Endothelial cell of umbilical vein (primary cell): ENCODE measurements at regions not wholly inside any gene's neighbourhood (a gene's known extent, or its start where the extent isn't known, plus 50 kb on each side); places are given as distances from the start of the nearest gene placed in this dataset.

ENCODE experiments used
- BruUV-seq: library from RNA; stranded (reverse); fragments of 400-500 nt; replicated peaks from 2 replicates; lab custom pipeline; 2021; lab: Mats Ljungman, UMichigan
- CTCF ChIA-PET: fragments of 300-600, 350-600 bp; sonication (Branson Sonifier 250); formaldehyde crosslinking; loops from one replicate; lab custom pipeline; 2021; ENCODE audit warnings: antibody characterized with exemption, inconsistent platforms; lab: Charles Lee
- POLR2A ChIA-PET: fragments of 300-600, 350-600 bp; sonication (Branson Sonifier 250); formaldehyde crosslinking; loops from one replicate; lab custom pipeline; 2021; ENCODE audit warnings: antibody characterized with exemption, inconsistent platforms; lab: Charles Lee
- DNase-seq: peaks from one replicate; pipeline ENCODE4 v3.0.0-alpha.2; 2011; ENCODE audit warnings: low read depth, low spot score
- FAIRE-seq: peaks from 2 replicates; lab custom pipeline; 2011; peaks lifted over from hg19 to GRCh38; lab: Jason Lieb, UNC
- H2AFZ ChIP-seq: 2 replicates; pipeline ENCODE4 v1.6.0; 2012; ENCODE audit warnings: low read depth, low read length, control low read depth, inconsistent platforms
- H3K27ac ChIP-seq: 2 replicates; pipeline ENCODE4 v1.5.1; 2011; ENCODE audit warnings: low read depth, mild to moderate bottlenecking, control low read depth, low read length, moderate library complexity; ENCODE audit not compliant: insufficient read depth
- H3K27me3 ChIP-seq, 2 experiments: 2 replicates each; pipeline versions ENCODE4 v1.6.0 to v1.6.1; 2011; ENCODE audit warnings: low read length in 2 of 2, mixed read lengths in 1 of 2; ENCODE audit not compliant: control insufficient read depth in 2 of 2, insufficient read depth in 2 of 2
- H3K36me3 ChIP-seq, 2 experiments: 2 replicates in 1 of 2; 3 replicates in 1 of 2; pipeline ENCODE4 v1.5.1; 2011; ENCODE audit warnings: low read length in 2 of 2, mild to moderate bottlenecking in 1 of 2, moderate library complexity in 1 of 2; ENCODE audit not compliant: control insufficient read depth in 2 of 2, insufficient read depth in 2 of 2; ENCODE audit errors: extremely low read depth in 1 of 2
- H3K4me1 ChIP-seq: 3 replicates; pipeline ENCODE4 v1.5.1; 2011; ENCODE audit warnings: mild to moderate bottlenecking, low read length; ENCODE audit not compliant: control insufficient read depth, insufficient read depth; ENCODE audit errors: extremely low read depth
- H3K4me2 ChIP-seq: 2 replicates; pipeline ENCODE4 v1.6.1; 2011; ENCODE audit warnings: low read length, control low read depth, mixed read lengths; ENCODE audit not compliant: insufficient read depth
- H3K4me3 ChIP-seq, 3 experiments: fragments of 200-600 bp in 1 of 3; sonication (generic), shearing (Covaris generic) in 1 of 3; replicated peaks in 1 of 3; 2 replicates each; pipeline ENCODE4 v1.5.1; 2011 to 2016; ENCODE audit warnings: control low read depth in 3 of 3, low read length in 3 of 3, mild to moderate bottlenecking in 2 of 3, inconsistent platforms in 1 of 3, low read depth in 1 of 3, moderate library complexity in 1 of 3; ENCODE audit not compliant: insufficient read depth in 1 of 3
- H3K79me2 ChIP-seq: 2 replicates; pipeline ENCODE4 v1.6.0; 2012; ENCODE audit warnings: low read length, inconsistent platforms; ENCODE audit not compliant: control insufficient read depth, insufficient read depth
- H3K9ac ChIP-seq: replicated peaks from 2 replicates; pipeline ENCODE3; 2011; ENCODE audit warnings: low read length, control low read depth; ENCODE audit not compliant: insufficient read depth; ENCODE audit errors: extremely low read depth
- H3K9me1 ChIP-seq: replicated peaks from 3 replicates; pipeline ENCODE4 v1.6.0; 2011; ENCODE audit warnings: mild to moderate bottlenecking, low read length; ENCODE audit not compliant: control insufficient read depth, insufficient read depth; ENCODE audit errors: extremely low read depth
- H3K9me3 ChIP-seq: replicated peaks from 2 replicates; pipeline ENCODE4 v1.5.1; 2012; ENCODE audit warnings: low read length, inconsistent platforms; ENCODE audit not compliant: control insufficient read depth, insufficient read depth
- H4K20me1 ChIP-seq: replicated peaks from 2 replicates; pipeline ENCODE3; 2011; ENCODE audit warnings: mild to moderate bottlenecking, low read length; ENCODE audit not compliant: control insufficient read depth, insufficient read depth; ENCODE audit errors: extremely low read depth
- CTCF ChIP-seq, 2 donors: IDR thresholded peaks; 1 replicate in 1 of 2; 2 replicates in 1 of 2; pipeline ENCODE4 v1.5.1; 2011; ENCODE audit warnings: low read length in 2 of 2, mild to moderate bottlenecking in 2 of 2, moderate library complexity in 2 of 2, control low read depth in 1 of 2, inconsistent platforms in 1 of 2, low read depth in 1 of 2; ENCODE audit not compliant: insufficient read depth in 1 of 2; ENCODE audit errors: extremely low read depth in 1 of 2
- EZH2 ChIP-seq: IDR thresholded peaks from 2 replicates; pipeline ENCODE4 v1.6.1; 2012; ENCODE audit warnings: borderline replicate concordance, low read depth, mild to moderate bottlenecking, moderate library complexity, low read length, inconsistent platforms; ENCODE audit not compliant: severe bottlenecking
- FOS ChIP-seq: IDR thresholded peaks from 2 replicates; pipeline ENCODE4 v1.6.1; 2011; ENCODE audit warnings: mild to moderate bottlenecking, low read length, moderate library complexity, borderline replicate concordance; ENCODE audit not compliant: insufficient read depth
- GATA2 ChIP-seq: IDR thresholded peaks from 2 replicates; pipeline ENCODE4 v1.7.0; 2011; ENCODE audit warnings: low read depth, mild to moderate bottlenecking, moderate library complexity, mixed read lengths, low read length; ENCODE audit not compliant: insufficient read length, insufficient read depth
- JUN ChIP-seq: IDR thresholded peaks from 2 replicates; pipeline ENCODE4 v1.6.1; 2011; ENCODE audit warnings: borderline replicate concordance, low read depth; ENCODE audit not compliant: insufficient read length, insufficient read depth
- MAX ChIP-seq: IDR thresholded peaks from 2 replicates; pipeline ENCODE4 v1.6.1; 2011; ENCODE audit not compliant: insufficient read depth, insufficient read length
- MYC ChIP-seq: IDR thresholded peaks from one replicate; pipeline ENCODE4 v1.6.1; 2011; ENCODE audit warnings: mild to moderate bottlenecking, low read depth, low read length
- POLR2A ChIP-seq: IDR thresholded peaks from 2 replicates; pipeline ENCODE4 v1.6.1; 2012; ENCODE audit warnings: low read depth, mild to moderate bottlenecking, control low read depth, low read length
- POLR2AphosphoS5 ChIP-seq: IDR thresholded peaks from 2 replicates; pipeline ENCODE4 v1.6.1; 2012; ENCODE audit warnings: low read depth, mild to moderate bottlenecking, control low read depth, low read length, moderate library complexity; ENCODE audit not compliant: insufficient read depth
- dilution Hi-C: fragments of 300-500 bp; cut with MboI; formaldehyde crosslinking; loops from one replicate; pipeline ENCODE4 v1.15.0; 2019; ENCODE audit warnings: low sequenced_read_pairs; ENCODE audit not compliant: extremely low pct_ligation_motif_present
- intact Hi-C: fragments of 100-400 bp; cut with micrococcal nuclease; formaldehyde crosslinking; loops from one replicate; pipeline ENCODE4 v1.10.0; 2022

- dilution Hi-C loops = no loop called here
- DNase-seq (no peak), FAIRE-seq (no peak)
- H4K20me1 ChIP-seq = no peaks in the 10 kb centered on the region
- no peaks in the 10 kb centered on the region for H3K36me3 ChIP-seq
- no peak for TF ChIP-seq CTCF (IDR thresholded peaks at IDR 0.05; ENCODE audit: extremely low read depth in 1 of 2, insufficient read depth in 1 of 2, low read depth in 1 of 2, low read length in 2 of 2)
- TF ChIP-seq MYC = no peak
- no peak for TF ChIP-seq POLR2A
- TF ChIP-seq GATA2 = no peak
- no peak for TF ChIP-seq FOS
- no peak for TF ChIP-seq MAX
- TF ChIP-seq JUN = no peak
- no peak for TF ChIP-seq POLR2AphosphoS5
- TF ChIP-seq EZH2 = no peak
- H3K27ac ChIP-seq = no peak overlapping the region
- intact Hi-C loops = no loop called here
- BruUV-seq = no TSS peak
- ChIA-PET POLR2A (no interaction called here), CTCF (no interaction called here)
- H3K4me1 ChIP-seq = no peaks in the 10 kb centered on the region
- no peak overlapping the region for H3K4me2 ChIP-seq
- no peak overlapping the region for H3K9ac ChIP-seq
- no peaks in the 10 kb centered on the region for H3K27me3 ChIP-seq
- H3K4me3 ChIP-seq = no peak overlapping the region
- no peaks in the 10 kb centered on the region for H3K79me2 ChIP-seq
- no peaks in the 10 kb centered on the region for H3K9me3 ChIP-seq
- H2AFZ ChIP-seq = no peak overlapping the region
- no peaks in the 10 kb centered on the region for H3K9me1 ChIP-seq
Observed at GRCh38 chr6:14795451-14795850, 450.4 kb upstream of the JARID2 start.
